ENCODE measurements at regions not wholly inside any gene's neighbourhood (a gene's known extent, or its start where the extent isn't known, plus 50 kb on each side); places are given as distances from the start of the nearest gene placed in this dataset.

GRCh38 chr2:239669899-239670460 is 269.2 kb upstream of the HDAC4 start:
- TF ChIP-seq HOXA7 (CRISPR knock-in tag; IDR thresholded peaks at IDR 0.05; ENCODE audit: borderline replicate concordance) = no peak
- no peak for TF ChIP-seq ZNF664 (tag by site-specific recombination; IDR thresholded peaks at IDR 0.05)
- TF ChIP-seq, protein P1, sequence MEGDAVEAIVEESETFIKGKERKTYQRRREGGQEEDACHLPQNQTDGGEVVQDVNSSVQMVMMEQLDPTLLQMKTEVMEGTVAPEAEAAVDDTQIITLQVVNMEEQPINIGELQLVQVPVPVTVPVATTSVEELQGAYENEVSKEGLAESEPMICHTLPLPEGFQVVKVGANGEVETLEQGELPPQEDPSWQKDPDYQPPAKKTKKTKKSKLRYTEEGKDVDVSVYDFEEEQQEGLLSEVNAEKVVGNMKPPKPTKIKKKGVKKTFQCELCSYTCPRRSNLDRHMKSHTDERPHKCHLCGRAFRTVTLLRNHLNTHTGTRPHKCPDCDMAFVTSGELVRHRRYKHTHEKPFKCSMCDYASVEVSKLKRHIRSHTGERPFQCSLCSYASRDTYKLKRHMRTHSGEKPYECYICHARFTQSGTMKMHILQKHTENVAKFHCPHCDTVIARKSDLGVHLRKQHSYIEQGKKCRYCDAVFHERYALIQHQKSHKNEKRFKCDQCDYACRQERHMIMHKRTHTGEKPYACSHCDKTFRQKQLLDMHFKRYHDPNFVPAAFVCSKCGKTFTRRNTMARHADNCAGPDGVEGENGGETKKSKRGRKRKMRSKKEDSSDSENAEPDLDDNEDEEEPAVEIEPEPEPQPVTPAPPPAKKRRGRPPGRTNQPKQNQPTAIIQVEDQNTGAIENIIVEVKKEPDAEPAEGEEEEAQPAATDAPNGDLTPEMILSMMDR (tag by site-specific recombination; IDR thresholded peaks at IDR 0.05) = no peak
- no peak for TF ChIP-seq ZNF558 (tag by site-specific recombination; IDR thresholded peaks at IDR 0.05)
- TF ChIP-seq, protein P2, sequence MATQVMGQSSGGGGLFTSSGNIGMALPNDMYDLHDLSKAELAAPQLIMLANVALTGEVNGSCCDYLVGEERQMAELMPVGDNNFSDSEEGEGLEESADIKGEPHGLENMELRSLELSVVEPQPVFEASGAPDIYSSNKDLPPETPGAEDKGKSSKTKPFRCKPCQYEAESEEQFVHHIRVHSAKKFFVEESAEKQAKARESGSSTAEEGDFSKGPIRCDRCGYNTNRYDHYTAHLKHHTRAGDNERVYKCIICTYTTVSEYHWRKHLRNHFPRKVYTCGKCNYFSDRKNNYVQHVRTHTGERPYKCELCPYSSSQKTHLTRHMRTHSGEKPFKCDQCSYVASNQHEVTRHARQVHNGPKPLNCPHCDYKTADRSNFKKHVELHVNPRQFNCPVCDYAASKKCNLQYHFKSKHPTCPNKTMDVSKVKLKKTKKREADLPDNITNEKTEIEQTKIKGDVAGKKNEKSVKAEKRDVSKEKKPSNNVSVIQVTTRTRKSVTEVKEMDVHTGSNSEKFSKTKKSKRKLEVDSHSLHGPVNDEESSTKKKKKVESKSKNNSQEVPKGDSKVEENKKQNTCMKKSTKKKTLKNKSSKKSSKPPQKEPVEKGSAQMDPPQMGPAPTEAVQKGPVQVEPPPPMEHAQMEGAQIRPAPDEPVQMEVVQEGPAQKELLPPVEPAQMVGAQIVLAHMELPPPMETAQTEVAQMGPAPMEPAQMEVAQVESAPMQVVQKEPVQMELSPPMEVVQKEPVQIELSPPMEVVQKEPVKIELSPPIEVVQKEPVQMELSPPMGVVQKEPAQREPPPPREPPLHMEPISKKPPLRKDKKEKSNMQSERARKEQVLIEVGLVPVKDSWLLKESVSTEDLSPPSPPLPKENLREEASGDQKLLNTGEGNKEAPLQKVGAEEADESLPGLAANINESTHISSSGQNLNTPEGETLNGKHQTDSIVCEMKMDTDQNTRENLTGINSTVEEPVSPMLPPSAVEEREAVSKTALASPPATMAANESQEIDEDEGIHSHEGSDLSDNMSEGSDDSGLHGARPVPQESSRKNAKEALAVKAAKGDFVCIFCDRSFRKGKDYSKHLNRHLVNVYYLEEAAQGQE (tag by site-specific recombination; IDR thresholded peaks at IDR 0.05) = no peak
- TF ChIP-seq, protein P3, sequence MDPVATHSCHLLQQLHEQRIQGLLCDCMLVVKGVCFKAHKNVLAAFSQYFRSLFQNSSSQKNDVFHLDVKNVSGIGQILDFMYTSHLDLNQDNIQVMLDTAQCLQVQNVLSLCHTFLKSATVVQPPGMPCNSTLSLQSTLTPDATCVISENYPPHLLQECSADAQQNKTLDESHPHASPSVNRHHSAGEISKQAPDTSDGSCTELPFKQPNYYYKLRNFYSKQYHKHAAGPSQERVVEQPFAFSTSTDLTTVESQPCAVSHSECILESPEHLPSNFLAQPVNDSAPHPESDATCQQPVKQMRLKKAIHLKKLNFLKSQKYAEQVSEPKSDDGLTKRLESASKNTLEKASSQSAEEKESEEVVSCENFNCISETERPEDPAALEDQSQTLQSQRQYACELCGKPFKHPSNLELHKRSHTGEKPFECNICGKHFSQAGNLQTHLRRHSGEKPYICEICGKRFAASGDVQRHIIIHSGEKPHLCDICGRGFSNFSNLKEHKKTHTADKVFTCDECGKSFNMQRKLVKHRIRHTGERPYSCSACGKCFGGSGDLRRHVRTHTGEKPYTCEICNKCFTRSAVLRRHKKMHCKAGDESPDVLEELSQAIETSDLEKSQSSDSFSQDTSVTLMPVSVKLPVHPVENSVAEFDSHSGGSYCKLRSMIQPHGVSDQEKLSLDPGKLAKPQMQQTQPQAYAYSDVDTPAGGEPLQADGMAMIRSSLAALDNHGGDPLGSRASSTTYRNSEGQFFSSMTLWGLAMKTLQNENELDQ (tag by site-specific recombination; IDR thresholded peaks at IDR 0.05; ENCODE audit: low read depth) = no peak
- TF ChIP-seq IKZF3 (tag by site-specific recombination; IDR thresholded peaks at IDR 0.05) = no peak
- TF ChIP-seq ZNF776 (tag by site-specific recombination; IDR thresholded peaks at IDR 0.05; ENCODE audit: borderline replicate concordance) = no peak
- TF ChIP-seq SP2 (tag by site-specific recombination; IDR thresholded peaks at IDR 0.05) = no peak

Measured in HEK293 (cell line).